ENCODE measurements at regions not wholly inside any gene's neighbourhood (a gene's known extent, or its start where the extent isn't known, plus 50 kb on each side); places are given as distances from the start of the nearest gene placed in this dataset.

GRCh38 chr2:18915227-18915626 is 325.9 kb upstream of the NT5C1B start:
- no peak for DNase-seq (ENCODE audit: low read depth in 1 of 2, low spot score in 1 of 2)
- H3K4me3 ChIP-seq (replicated peaks; ENCODE audit: insufficient read depth, low read length): no peak overlapping the region
- no peak overlapping the region for H3K27ac ChIP-seq (replicated peaks)
- H3K27me3 ChIP-seq (ENCODE audit: insufficient read depth, poor library complexity, severe bottlenecking): no peaks in the 10 kb centered on the region
- TF ChIP-seq POLR2AphosphoS5 (IDR thresholded peaks at IDR 0.05; ENCODE audit: low read depth) (no peak), REST (IDR thresholded peaks at IDR 0.05; ENCODE audit: insufficient replicate concordance, low read depth) (no peak), CTCF (IDR thresholded peaks at IDR 0.05; ENCODE audit: insufficient read depth, low read length) (no peak)

- no peak for DNase-seq (ENCODE audit: low read depth in 1 of 2, low spot score in 1 of 2)
- Histone ChIP-seq H3K27me3 (ENCODE audit: insufficient read depth, poor library complexity, severe bottlenecking) (no peaks in the 10 kb centered on the region), H3K27ac (replicated peaks) (no peak overlapping the region), H3K4me3 (replicated peaks; ENCODE audit: insufficient read depth, low read length) (no peak overlapping the region)
- TF ChIP-seq GABPA (IDR thresholded peaks at IDR 0.05; ENCODE audit: low read depth) (no peak), SPI1 (IDR thresholded peaks at IDR 0.05; ENCODE audit: borderline replicate concordance, low read depth) (no peak), CTCF (IDR thresholded peaks at IDR 0.05; ENCODE audit: insufficient read depth, low read length) (no peak), REST (IDR thresholded peaks at IDR 0.05; ENCODE audit: insufficient replicate concordance, low read depth) (no peak), POLR2AphosphoS5 (IDR thresholded peaks at IDR 0.05; ENCODE audit: low read depth) (no peak)
These were observed 324.1 kb upstream of the NT5C1B start for GRCh38 chr2:18913512-18913911.

GRCh38 chr2:18912225-18912888 is 323.0 kb upstream of the NT5C1B start:
- H3K27ac ChIP-seq (replicated peaks): no peak overlapping the region

More at GRCh38 chr2:18912225-18912888, 323.0 kb upstream of the NT5C1B start:
- Histone ChIP-seq H3K4me3 (replicated peaks; ENCODE audit: insufficient read depth, low read length) (no peak overlapping the region), H3K27me3 (ENCODE audit: insufficient read depth, poor library complexity, severe bottlenecking) (no peaks in the 10 kb centered on the region)
- TF ChIP-seq REST (IDR thresholded peaks at IDR 0.05; ENCODE audit: insufficient replicate concordance, low read depth) (no peak), POLR2AphosphoS5 (IDR thresholded peaks at IDR 0.05; ENCODE audit: low read depth) (no peak), SPI1 (IDR thresholded peaks at IDR 0.05; ENCODE audit: borderline replicate concordance, low read depth) (no peak), CTCF (IDR thresholded peaks at IDR 0.05; ENCODE audit: insufficient read depth, low read length) (no peak), GABPA (IDR thresholded peaks at IDR 0.05; ENCODE audit: low read depth) (no peak)
- DNase-seq (ENCODE audit: low read depth in 1 of 2, low spot score in 1 of 2): no peak
